Nephron progenitor cell (in vitro differentiated cells): ENCODE measurements at regions not wholly inside any gene's neighbourhood (a gene's known extent, or its start where the extent isn't known, plus 50 kb on each side); places are given as distances from the start of the nearest gene placed in this dataset.

Experiments used
- DNase-seq: peaks from one replicate; pipeline ENCODE4 v3.0.0; 2021
- H3K27ac Mint-ChIP-seq: 2 replicates; pipeline ENCODE4 v1.8.0; 2021; ENCODE audit warnings: mild to moderate bottlenecking, moderate library complexity, mixed read lengths
- H3K27me3 Mint-ChIP-seq: 2 replicates; pipeline ENCODE4 v1.8.0; 2021; ENCODE audit warnings: mild to moderate bottlenecking, low read depth, mixed read lengths; ENCODE audit not compliant: poor library complexity
- H3K36me3 Mint-ChIP-seq: 2 replicates; pipeline ENCODE4 v1.8.0; 2021; ENCODE audit warnings: low read depth, mixed read lengths
- H3K4me1 Mint-ChIP-seq: 2 replicates; pipeline ENCODE4 v1.8.0; 2021; ENCODE audit warnings: mixed read lengths
- H3K4me3 Mint-ChIP-seq: 2 replicates; pipeline ENCODE4 v1.8.0; 2021; ENCODE audit warnings: mild to moderate bottlenecking, moderate library complexity, mixed read lengths
- H3K9me3 Mint-ChIP-seq: 2 replicates; pipeline ENCODE4 v1.8.0; 2021; ENCODE audit warnings: mild to moderate bottlenecking, moderate library complexity, mixed read lengths
- TF ChIP-seq, protein P1 (sequence below): fragments of 200-600 bp; sonication (generic); IDR thresholded peaks from 2 replicates; pipeline ENCODE4 v1.5.0; 2021; ENCODE audit warnings: antibody characterized with exemption

DNA sequence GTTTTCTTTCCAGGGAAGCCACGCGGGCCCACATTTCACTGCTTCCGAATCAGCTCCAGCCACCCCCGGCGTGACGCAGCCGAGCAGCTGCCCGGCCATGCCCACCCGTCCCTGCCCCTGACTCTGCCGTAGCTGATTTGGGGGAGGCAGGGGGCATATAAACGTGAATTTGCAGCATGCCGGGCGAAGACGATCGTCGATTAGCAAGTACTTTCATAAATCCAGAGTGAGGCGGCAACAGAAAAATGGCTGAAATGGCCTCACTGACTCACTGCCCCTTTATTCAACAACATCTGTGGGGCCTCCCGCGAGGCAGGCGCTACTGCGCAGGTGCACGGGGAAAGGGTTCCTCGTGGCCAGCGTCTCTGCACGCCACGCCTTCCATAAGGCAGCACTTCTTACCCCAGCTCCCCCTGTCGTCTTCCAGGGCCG, 118.0 kb downstream of the DLL1 start:
- no peak overlapping the region for H3K27ac Mint-ChIP-seq
- peaks cover 21% of the 10 kb centered on the region for H3K27me3 Mint-ChIP-seq
- H3K4me3 Mint-ChIP-seq = no peak overlapping the region
- peaks cover 31% of the 10 kb centered on the region for H3K4me1 Mint-ChIP-seq
- DNase-seq = no peak
- TF ChIP-seq, protein P1, sequence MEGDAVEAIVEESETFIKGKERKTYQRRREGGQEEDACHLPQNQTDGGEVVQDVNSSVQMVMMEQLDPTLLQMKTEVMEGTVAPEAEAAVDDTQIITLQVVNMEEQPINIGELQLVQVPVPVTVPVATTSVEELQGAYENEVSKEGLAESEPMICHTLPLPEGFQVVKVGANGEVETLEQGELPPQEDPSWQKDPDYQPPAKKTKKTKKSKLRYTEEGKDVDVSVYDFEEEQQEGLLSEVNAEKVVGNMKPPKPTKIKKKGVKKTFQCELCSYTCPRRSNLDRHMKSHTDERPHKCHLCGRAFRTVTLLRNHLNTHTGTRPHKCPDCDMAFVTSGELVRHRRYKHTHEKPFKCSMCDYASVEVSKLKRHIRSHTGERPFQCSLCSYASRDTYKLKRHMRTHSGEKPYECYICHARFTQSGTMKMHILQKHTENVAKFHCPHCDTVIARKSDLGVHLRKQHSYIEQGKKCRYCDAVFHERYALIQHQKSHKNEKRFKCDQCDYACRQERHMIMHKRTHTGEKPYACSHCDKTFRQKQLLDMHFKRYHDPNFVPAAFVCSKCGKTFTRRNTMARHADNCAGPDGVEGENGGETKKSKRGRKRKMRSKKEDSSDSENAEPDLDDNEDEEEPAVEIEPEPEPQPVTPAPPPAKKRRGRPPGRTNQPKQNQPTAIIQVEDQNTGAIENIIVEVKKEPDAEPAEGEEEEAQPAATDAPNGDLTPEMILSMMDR = no peak
- H3K9me3 Mint-ChIP-seq = peaks cover 41% of the 10 kb centered on the region
- H3K36me3 Mint-ChIP-seq = no peaks in the 10 kb centered on the region

DNA sequence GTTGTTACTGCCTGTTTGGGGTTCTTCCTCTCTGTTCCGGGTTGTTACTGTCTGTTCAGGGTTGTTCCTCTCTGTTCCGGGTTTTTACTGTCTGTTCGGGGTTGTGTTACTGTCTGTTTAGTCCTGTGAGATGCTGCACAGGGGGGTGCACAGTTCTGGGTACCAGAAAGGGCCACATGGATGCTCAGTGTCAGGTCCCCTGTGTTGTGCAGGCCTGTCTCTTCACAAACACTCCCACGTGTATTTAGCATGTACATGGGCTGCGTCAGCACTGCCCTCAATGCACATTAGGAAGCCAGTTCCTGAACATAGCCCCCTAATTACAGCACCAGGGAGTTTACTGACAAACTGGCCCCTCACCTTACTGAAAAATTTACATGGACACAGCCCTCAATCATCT, 118.5 kb downstream of the DLL1 start:
- DNase-seq = no peak
- Mint-ChIP-seq H3K36me3 (no peaks in the 10 kb centered on the region), H3K9me3 (peaks cover 43% of the 10 kb centered on the region), H3K27ac (no peak overlapping the region), H3K4me1 (peaks cover 29% of the 10 kb centered on the region), H3K27me3 (peaks cover 19% of the 10 kb centered on the region), H3K4me3 (no peak overlapping the region)
- TF ChIP-seq, protein P1 = no peak

DNA sequence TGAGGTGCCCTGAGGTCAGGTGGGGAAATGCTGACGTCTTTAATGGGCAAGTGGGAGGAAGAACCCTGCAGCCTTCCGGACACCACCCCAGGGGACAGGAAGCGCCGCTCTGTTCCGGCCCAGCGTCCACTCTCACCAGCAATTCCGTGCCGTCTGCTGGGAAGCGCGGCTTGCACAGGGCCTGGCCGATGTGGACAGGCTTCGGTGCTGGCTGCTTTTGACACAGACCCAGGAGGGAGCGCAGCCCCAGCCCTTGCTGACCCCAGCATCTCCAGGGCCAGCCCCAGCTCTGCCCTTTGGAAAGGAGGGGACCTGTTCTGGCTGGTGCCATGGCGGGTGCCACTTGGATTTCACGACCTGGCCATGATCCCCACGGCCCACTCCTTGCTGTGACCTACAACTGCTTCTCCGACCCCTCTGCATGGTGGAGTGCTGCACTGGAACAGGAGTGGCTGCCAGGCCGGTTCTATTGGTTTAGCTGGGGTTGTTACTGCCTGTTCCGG, 123.2 kb downstream of the DLL1 start:
- peaks cover 35% of the 10 kb centered on the region for H3K4me1 Mint-ChIP-seq
- H3K27me3 Mint-ChIP-seq = peaks cover 27% of the 10 kb centered on the region
- H3K4me3 Mint-ChIP-seq = no peak overlapping the region
- H3K9me3 Mint-ChIP-seq = peaks cover 50% of the 10 kb centered on the region
- H3K36me3 Mint-ChIP-seq = no peaks in the 10 kb centered on the region
- TF ChIP-seq, protein P1 = no peak
- H3K27ac Mint-ChIP-seq = no peak overlapping the region
- DNase-seq = no peak

DNA sequence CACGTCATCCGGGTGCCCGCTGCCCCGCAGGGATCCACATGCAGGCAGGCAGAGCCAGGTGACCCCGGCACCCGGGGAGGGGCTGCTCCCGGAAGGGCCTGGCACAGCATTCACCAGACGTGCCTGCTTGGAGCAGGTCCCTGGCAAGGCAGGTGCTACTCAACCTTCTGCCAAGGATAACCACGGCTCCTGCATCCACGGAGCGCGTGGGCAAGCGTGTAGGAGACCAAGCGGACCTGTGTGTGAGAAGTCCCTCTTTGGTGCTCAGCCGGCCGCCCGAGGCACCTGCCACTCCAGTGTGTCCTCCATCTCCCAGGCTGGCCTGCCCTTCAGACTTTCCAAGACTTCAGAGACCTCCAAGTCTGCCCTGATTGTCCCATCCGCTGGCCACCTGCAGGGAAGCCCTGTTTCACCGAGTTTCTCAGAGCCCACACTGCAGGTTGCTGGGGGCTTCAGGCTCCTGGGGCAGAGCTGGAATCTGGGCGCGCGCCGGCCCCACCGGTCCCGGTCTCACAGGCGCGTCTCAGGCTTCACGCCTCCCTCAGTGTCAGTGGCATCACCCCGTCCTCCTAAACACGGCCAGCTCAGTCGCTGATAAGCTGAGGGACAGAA, 124.3 kb downstream of the DLL1 start:
- Mint-ChIP-seq H3K27me3 (peaks cover 27% of the 10 kb centered on the region), H3K4me3 (no peak overlapping the region), H3K4me1 (peaks cover 43% of the 10 kb centered on the region), H3K27ac (no peak overlapping the region), H3K9me3 (peaks cover 46% of the 10 kb centered on the region), H3K36me3 (no peaks in the 10 kb centered on the region)
- DNase-seq = no peak
- TF ChIP-seq, protein P1 = no peak

DNA sequence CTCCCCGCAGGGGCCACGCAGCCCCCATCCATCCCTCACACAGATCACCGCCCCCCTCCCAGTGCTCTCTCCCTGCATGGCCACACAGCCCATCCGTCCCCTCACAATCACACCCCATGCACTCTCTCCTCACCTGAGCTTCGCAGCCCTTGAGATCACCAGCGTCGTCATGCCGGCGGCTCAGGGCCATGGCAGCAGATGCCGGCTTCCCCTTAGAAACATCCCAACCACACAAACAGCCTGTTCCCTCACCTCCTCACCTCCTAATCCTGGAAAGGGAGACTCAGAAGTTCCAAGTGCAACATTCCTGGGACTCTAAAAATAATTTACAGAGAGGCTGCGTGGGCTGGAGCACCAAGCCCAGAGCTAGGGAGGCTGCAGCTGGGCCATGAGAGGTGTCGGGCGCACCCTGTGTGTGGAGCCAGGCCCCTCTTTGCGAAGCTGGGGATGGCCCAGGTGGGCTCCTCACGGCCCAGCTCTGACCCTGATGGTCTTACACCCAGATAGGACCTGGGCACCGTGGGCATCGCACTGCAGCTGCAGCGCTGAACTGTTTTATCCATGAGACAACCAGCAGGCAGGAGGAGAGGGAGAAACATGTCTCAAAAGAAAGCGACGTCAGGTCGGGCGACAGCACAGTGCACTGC, 125.3 kb downstream of the DLL1 start:
- Mint-ChIP-seq H3K36me3 (no peaks in the 10 kb centered on the region), H3K27me3 (peaks cover 21% of the 10 kb centered on the region), H3K4me1 (peaks cover 43% of the 10 kb centered on the region), H3K4me3 (no peak overlapping the region), H3K9me3 (peaks cover 36% of the 10 kb centered on the region), H3K27ac (peak overlapping the region; percentile 50)
- TF ChIP-seq, protein P1 = no peak
- no peak for DNase-seq

DNA sequence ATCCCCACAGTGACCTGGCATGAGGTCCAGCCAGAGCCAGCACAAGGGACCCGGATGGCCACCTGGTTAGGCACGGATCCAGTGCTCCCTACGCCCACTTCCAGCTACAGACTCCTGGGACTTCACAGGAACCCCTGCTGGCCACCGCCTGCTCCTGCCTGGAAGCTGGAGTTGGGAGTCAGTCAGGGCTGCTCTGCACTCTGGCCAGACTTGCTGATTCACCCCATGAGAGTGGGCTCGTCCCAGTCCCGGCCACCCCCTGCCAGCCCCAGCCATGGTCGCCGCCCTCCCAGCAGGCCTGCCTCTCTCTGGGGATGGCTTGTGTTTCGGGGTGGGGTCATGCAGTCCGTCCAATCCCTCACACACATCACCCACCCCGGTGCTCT, 125.8 kb downstream of the DLL1 start:
- TF ChIP-seq, protein P1 = no peak
- Mint-ChIP-seq H3K9me3 (peaks cover 31% of the 10 kb centered on the region), H3K4me1 (peaks cover 43% of the 10 kb centered on the region), H3K27me3 (peaks cover 21% of the 10 kb centered on the region), H3K36me3 (no peaks in the 10 kb centered on the region), H3K27ac (no peak overlapping the region), H3K4me3 (no peak overlapping the region)
- DNase-seq = no peak
